ENCODE measurements at regions not wholly inside any gene's neighbourhood (a gene's known extent, or its start where the extent isn't known, plus 50 kb on each side); places are given as distances from the start of the nearest gene placed in this dataset.
A peak's percentile ranks its signal among the peaks of the same experiment; 100 is the strongest.

DNA sequence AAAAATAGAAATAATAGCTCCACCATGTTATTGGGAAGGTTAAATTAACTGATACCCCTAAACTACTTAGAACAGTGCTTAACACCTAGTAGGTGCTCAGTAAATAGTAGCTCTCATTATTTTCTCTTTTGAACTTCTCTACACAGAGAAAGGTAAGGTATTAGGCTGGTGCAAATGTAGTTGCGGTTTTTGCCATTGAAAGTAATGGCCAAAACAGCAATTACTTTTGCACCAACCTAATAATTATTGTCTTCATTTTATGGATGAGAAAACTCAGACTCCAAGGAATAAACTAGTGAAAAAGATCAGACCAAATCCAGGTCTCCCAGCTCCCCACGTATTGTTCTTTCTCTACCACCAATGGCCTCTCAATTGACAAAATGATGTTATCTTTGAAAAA, 157.2 kb upstream of the TMPO start:
- H3K9me3 Mint-ChIP-seq: no peaks in the 10 kb centered on the region
- H3K27me3 Mint-ChIP-seq: peaks cover 7% of the 10 kb centered on the region
- ATAC-seq (replicated peaks): no peak
- no peak overlapping the region for H3K27ac Mint-ChIP-seq
- no peak overlapping the region for H3K4me3 Mint-ChIP-seq
- H3K4me1 Mint-ChIP-seq: no peaks in the 10 kb centered on the region
- H3K36me3 Mint-ChIP-seq (ENCODE audit: low read depth): no peaks in the 10 kb centered on the region

DNA sequence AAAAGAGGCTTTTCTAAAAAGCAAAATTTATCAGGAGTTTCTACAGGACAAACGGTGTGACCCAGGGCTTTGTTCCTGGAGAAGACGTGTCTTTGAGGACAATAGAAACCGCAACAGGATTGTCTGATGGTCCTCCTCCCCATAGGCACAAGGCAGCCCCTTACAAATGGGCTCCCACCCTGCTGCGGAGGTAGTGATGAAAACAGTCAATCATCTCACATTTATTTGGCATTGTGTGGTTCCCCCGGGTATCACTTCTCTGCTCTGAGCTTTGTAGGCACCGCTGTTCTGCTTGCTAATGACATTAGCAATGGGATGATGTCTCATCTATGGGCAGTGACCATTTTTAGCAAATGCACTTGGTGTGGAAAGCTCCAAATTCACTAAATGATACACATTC, 155.5 kb upstream of the TMPO start:
- no peaks in the 10 kb centered on the region for H3K9me3 Mint-ChIP-seq
- H3K4me3 Mint-ChIP-seq: no peak overlapping the region
- ATAC-seq (replicated peaks): no peak
- no peaks in the 10 kb centered on the region for H3K36me3 Mint-ChIP-seq (ENCODE audit: low read depth)
- H3K4me1 Mint-ChIP-seq: no peaks in the 10 kb centered on the region
- peaks cover 17% of the 10 kb centered on the region for H3K27me3 Mint-ChIP-seq
- H3K27ac Mint-ChIP-seq: no peak overlapping the region

DNA sequence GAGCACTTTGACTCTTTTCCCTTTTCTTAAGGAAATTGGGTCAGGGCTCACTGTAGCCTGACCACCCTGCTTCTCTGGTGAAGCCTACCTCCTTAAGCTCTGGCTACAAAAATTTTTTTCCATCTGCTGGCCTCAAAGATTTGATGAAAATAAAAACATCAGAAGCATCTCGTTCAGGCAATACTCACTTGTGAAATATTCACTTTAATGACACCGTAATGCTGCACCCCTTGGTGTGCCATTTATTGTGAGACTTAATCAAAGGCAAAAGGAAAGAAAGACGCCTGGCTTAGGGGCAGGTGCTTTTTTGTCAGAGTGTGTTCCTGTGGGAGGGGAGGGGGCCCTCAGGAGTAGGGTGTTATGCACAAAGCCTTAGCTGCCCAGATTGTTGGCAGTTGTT, 155.0 kb upstream of the TMPO start:
- Mint-ChIP-seq H3K27me3 (peaks cover 18% of the 10 kb centered on the region), H3K27ac (no peak overlapping the region), H3K36me3 (ENCODE audit: low read depth) (no peaks in the 10 kb centered on the region), H3K9me3 (no peaks in the 10 kb centered on the region), H3K4me1 (no peaks in the 10 kb centered on the region), H3K4me3 (no peak overlapping the region)
- ATAC-seq (replicated peaks): no peak

DNA sequence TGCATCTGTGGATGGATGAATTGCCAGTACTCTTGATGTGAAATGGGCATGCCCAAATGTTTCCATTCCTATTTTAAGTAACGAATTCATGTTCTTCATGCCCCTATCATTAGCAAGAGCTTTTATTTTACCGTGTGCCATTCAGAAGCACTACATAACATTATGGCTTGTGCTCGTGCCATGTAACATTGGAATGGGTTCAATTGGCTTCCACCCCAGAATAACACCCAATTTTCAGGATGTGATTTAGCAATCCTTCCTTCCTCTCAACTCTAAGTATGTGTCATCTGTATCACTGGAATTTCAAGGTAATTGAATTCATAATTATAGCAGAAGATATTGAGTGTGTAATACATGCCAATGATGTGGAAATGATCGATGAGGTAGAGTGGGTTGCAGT, 145.8 kb upstream of the TMPO start:
- ATAC-seq (replicated peaks): no peak
- no peaks in the 10 kb centered on the region for H3K9me3 Mint-ChIP-seq
- H3K27me3 Mint-ChIP-seq: peaks cover 18% of the 10 kb centered on the region
- H3K36me3 Mint-ChIP-seq (ENCODE audit: low read depth): no peaks in the 10 kb centered on the region
- H3K4me1 Mint-ChIP-seq: peaks cover 10% of the 10 kb centered on the region
- H3K4me3 Mint-ChIP-seq: no peak overlapping the region
- H3K27ac Mint-ChIP-seq: no peak overlapping the region

DNA sequence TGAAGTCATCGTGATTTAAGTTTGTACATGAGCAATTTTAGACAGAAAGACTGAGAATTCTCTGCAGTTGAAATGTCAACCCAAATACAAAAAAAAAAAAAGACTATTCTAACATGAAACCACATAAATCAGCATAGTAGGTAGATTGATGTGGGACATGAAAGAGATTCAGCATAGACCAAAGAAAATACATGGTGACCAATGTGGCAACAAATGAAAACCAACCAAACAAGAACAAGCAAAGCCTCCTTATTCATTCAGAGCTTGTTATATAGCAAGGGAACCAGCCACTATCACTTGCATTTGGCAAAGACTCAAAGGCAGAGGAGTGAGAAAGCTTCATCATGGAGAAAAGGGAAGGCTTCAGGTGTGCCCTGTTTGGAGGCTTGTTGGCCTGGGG, 144.4 kb upstream of the TMPO start:
- Mint-ChIP-seq H3K4me3 (no peak overlapping the region), H3K9me3 (no peaks in the 10 kb centered on the region), H3K36me3 (ENCODE audit: low read depth) (no peaks in the 10 kb centered on the region), H3K4me1 (peaks cover 10% of the 10 kb centered on the region), H3K27ac (no peak overlapping the region), H3K27me3 (peaks cover 15% of the 10 kb centered on the region)
- no peak for ATAC-seq (replicated peaks)

DNA sequence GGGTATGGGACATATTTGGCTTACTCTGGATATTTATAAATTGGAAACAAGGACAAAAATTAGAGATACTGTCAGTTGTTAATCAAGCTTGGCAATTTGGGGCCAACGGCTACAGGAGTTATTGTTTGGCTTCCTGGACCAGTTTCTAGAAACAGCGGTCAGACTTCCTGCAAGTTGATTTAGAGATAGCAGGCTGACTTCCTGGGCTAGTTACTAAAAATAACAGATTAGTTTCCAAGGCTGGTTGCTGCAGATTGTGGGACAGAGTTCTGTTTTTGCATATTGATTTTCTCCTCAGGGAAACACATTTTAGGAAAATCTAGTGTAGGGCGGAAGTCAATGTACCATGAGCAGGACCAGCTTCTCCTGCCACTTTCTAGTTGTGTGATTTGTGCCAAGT, 144.0 kb upstream of the TMPO start:
- no peak for ATAC-seq (replicated peaks)
- Mint-ChIP-seq H3K9me3 (no peaks in the 10 kb centered on the region), H3K36me3 (ENCODE audit: low read depth) (no peaks in the 10 kb centered on the region), H3K4me3 (no peak overlapping the region), H3K27me3 (peaks cover 13% of the 10 kb centered on the region), H3K4me1 (peaks cover 10% of the 10 kb centered on the region), H3K27ac (no peak overlapping the region)

DNA sequence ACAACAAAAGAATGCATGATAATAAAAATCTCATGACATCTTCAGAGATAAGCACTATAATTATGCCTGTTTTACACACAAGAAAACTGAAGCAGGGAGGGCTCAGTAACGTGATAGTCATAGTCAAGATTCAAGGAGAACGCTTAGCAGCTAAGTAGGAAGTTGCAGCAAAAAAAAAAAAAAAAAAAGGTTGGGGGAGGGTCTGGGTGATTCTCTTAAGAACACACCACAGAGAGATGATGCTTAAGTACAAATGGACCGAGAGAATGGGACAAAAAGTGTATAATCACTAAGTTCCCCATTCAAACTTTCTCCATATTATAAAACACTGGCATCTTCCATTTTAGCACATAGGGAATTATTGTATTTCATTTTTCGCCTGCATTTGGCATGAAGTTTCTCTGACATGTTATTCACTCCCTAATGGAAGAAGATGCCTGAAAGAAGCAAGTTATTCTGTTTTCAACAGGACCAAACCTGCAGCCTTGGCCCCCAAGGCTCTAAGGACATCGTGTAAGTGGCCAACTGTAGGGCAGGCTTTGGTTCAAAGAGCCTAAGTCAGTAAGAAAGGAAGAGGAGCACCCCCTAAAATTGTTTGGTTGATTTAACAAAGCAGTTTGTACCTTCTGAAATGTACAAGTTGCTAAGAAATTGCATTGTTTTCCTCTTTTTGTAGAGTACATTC, 142.9 kb upstream of the TMPO start:
- Mint-ChIP-seq H3K9me3 (no peaks in the 10 kb centered on the region), H3K4me1 (peaks cover 10% of the 10 kb centered on the region), H3K27me3 (peaks cover 16% of the 10 kb centered on the region), H3K4me3 (no peak overlapping the region), H3K27ac (no peak overlapping the region), H3K36me3 (ENCODE audit: low read depth) (no peaks in the 10 kb centered on the region)
- ATAC-seq (replicated peaks): no peak

DNA sequence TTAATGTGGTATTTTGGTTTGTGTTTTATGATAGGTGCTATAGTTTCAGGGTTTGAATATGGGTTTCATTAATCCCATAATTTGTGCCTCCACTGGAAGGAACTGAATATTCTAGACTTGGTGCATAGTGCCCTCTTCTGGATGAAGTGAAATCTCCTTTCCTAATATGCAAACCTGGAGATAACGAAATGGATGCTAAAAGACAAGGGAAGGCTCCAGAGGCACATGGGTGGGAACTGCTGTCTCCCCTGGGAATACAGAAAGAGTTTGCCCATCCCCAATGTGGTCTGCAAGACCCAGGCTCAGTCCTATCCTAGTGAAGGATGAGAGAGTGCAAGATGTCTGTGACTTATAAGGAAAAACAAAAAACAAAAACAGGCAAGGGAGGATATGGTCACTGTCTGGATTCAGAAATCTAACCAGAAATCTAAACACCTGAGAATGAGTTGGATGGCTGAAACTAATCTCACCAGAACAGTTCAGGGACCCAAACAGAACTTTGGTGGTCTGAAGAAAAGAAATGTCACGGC, 142.3 kb upstream of the TMPO start:
- no peak overlapping the region for H3K27ac Mint-ChIP-seq
- no peak for ATAC-seq (replicated peaks)
- no peaks in the 10 kb centered on the region for H3K36me3 Mint-ChIP-seq (ENCODE audit: low read depth)
- H3K4me3 Mint-ChIP-seq: no peak overlapping the region
- H3K27me3 Mint-ChIP-seq: peaks cover 16% of the 10 kb centered on the region
- peaks cover 10% of the 10 kb centered on the region for H3K4me1 Mint-ChIP-seq
- H3K9me3 Mint-ChIP-seq: no peaks in the 10 kb centered on the region

DNA sequence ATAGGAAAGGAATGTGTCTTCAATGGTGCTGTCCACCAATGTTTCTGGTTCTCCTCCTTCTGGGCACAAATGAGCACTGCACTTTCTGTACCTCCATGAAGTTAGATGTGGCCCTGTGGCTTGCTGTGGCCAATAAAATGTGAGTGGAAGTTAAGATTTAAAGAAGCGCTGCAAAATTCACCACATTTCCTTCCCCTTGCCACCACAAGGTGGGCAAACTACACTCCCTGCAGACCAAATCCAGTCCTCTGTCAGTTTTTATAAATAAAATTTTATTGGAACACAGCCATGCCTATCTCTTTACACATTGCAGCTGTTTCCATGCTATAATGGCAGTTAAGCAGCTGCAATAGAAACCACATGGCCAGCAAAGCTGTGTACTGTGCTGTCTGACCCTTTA, 141.4 kb upstream of the TMPO start:
- Mint-ChIP-seq H3K4me3 (no peak overlapping the region), H3K4me1 (peaks cover 10% of the 10 kb centered on the region), H3K27me3 (peaks cover 25% of the 10 kb centered on the region), H3K9me3 (no peaks in the 10 kb centered on the region), H3K36me3 (ENCODE audit: low read depth) (no peaks in the 10 kb centered on the region), H3K27ac (no peak overlapping the region)
- ATAC-seq (replicated peaks): no peak

DNA sequence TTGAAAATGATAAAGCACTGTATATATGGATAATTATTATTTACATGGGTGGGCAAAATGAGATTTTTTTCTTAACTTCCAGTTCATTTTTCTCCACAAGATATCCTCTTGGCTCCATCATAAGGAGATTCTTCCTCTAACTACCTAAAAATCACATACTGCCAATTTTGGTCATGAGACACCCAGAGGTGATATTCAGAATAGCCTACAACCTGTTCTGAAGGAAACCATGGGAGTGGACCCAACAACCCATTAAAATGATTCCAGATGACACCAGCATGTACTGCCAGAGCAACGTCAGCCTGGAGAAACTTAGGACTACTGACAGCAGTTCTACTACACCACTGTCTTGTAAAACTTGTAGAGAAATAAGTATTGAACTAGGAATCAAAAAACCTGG, 136.3 kb upstream of the TMPO start:
- H3K27ac Mint-ChIP-seq: no peak overlapping the region
- H3K9me3 Mint-ChIP-seq: no peaks in the 10 kb centered on the region
- no peaks in the 10 kb centered on the region for H3K36me3 Mint-ChIP-seq (ENCODE audit: low read depth)
- ATAC-seq (replicated peaks): no peak
- no peaks in the 10 kb centered on the region for H3K4me1 Mint-ChIP-seq
- H3K27me3 Mint-ChIP-seq: peaks cover 28% of the 10 kb centered on the region
- no peak overlapping the region for H3K4me3 Mint-ChIP-seq

DNA sequence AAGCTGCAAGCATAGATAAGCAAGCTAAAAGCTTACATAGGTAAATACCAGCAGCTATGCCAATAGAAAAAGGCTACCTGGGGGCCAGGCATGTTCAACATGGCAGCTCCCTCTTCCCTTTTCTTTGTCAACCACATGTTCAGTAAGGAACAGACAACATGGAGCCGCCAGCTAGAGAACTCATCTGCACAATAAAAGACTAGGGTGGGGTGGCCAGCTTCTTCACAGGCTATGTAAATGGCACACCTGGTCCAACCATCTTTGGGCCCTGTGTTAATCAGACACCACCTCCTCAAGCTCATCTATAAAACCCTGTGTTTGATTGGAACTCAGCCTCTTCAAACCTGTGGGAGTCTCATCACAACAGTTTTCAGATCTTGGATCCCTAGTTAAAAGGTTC, 129.7 kb upstream of the TMPO start:
- Mint-ChIP-seq H3K4me3 (no peak overlapping the region), H3K9me3 (no peaks in the 10 kb centered on the region), H3K27me3 (peaks cover 6% of the 10 kb centered on the region), H3K36me3 (ENCODE audit: low read depth) (no peaks in the 10 kb centered on the region), H3K27ac (no peak overlapping the region), H3K4me1 (no peaks in the 10 kb centered on the region)
- no peak for ATAC-seq (replicated peaks)

DNA sequence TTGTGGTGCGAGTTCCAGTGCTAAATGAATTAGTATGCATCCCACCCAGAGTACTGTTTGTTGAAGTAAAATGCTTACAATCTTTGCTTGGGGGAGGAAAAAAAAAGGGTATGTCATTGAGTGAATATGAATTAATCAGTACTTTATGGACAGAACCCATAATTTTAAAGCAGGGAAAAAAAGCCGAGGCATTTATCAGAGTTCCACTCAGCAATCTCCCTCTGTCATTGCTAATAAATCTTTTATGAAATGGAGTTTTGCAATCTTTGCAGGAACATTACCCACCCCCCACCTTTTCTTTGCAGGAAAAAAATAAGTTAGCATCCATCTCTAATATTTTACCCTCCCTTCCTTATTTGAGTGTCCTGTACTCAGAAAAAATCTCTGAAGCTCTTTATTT, 127.9 kb upstream of the TMPO start:
- H3K36me3 Mint-ChIP-seq (ENCODE audit: low read depth): no peaks in the 10 kb centered on the region
- H3K9me3 Mint-ChIP-seq: no peaks in the 10 kb centered on the region
- no peak overlapping the region for H3K27ac Mint-ChIP-seq
- H3K4me1 Mint-ChIP-seq: no peaks in the 10 kb centered on the region
- peaks cover 6% of the 10 kb centered on the region for H3K27me3 Mint-ChIP-seq
- no peak overlapping the region for H3K4me3 Mint-ChIP-seq
- no peak for ATAC-seq (replicated peaks)

DNA sequence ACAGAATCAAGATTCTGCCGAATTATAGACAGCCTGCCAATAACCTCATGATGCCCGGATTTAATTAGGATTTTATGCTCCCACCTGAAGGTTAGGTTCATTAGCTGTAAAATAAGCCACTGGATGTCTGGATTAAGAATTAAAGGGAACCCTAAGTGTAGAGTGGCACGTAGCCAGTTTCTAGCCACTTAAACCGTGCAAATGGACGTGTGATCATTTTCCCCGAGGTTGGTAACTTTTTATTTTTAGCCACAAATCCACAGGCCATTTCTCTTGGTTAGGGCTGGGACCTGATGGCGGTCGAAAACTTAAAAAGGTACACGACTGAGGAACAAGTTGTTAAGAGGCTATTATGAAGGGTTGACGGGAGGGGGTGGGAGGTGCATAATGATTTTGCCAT, 127.3 kb upstream of the TMPO start:
- H3K36me3 Mint-ChIP-seq (ENCODE audit: low read depth): no peaks in the 10 kb centered on the region
- ATAC-seq (replicated peaks): no peak
- no peak overlapping the region for H3K4me3 Mint-ChIP-seq
- H3K9me3 Mint-ChIP-seq: no peaks in the 10 kb centered on the region
- peaks cover 6% of the 10 kb centered on the region for H3K27me3 Mint-ChIP-seq
- no peaks in the 10 kb centered on the region for H3K4me1 Mint-ChIP-seq
- H3K27ac Mint-ChIP-seq: no peak overlapping the region

DNA sequence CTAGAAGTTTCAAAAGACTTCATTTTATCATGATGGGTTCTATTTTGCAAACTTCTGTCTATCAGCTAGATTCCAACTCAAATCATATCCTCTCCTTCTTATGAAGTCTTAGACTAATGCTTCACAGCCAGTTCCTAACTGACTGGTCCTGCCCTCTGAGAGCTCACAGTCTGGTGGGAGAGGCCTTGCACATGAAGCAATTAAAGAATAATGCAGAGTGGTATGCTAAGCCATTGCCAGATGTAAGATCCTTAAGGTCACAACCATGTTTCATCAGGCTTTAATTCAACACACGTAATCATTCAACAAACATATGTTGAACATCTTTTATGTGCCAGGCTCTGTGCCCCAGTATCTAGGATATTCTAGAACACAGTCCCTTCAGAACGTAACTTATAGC, 125.8 kb upstream of the TMPO start:
- Mint-ChIP-seq H3K27ac (no peak overlapping the region), H3K27me3 (peaks cover 6% of the 10 kb centered on the region), H3K9me3 (no peaks in the 10 kb centered on the region), H3K4me3 (no peak overlapping the region), H3K36me3 (ENCODE audit: low read depth) (no peaks in the 10 kb centered on the region), H3K4me1 (no peaks in the 10 kb centered on the region)
- ATAC-seq (replicated peaks): no peak

DNA sequence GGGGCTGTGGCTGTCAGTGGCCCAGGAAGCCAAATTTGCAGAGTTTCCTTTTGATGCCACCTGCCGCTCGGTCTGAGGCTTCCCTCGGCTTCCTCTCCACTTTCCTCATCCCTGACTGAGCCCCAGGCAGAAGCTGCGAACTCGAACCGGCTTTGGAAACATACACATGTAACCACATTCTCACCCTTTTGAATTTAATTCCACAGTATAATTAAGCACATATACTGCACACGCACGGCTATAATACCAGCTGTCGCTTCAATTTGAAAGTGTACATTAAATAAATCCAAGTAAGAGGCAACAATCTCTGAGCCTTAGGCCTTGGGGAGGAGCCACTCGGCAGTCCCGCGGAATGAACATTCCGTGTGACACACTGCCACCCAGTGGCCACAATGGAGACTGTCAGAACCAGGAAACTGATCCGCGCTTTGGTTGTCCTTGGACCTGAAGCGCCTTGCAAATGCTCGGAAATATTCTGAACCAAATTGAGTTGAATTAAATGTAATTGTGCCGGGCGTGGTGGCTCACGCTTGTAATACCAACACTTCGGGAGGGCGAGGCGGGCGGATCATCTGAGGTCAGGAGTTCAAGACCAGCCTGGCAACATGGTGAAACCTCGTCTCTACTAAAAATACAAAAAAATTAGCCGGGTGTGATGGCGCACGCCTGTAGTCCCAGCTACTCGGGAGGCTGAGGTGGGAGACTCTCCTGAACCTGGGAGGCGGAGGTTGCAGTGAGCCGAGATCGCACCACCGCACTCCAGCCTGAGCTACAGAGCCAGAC, 117.9 kb upstream of the TMPO start:
- peak; percentile 91 for ATAC-seq (replicated peaks)
- H3K36me3 Mint-ChIP-seq (ENCODE audit: low read depth): no peaks in the 10 kb centered on the region
- H3K4me3 Mint-ChIP-seq: peak overlapping the region; percentile 78
- no peaks in the 10 kb centered on the region for H3K9me3 Mint-ChIP-seq
- no peaks in the 10 kb centered on the region for H3K27me3 Mint-ChIP-seq
- H3K27ac Mint-ChIP-seq: peak overlapping the region; percentile 62
- peaks cover 18% of the 10 kb centered on the region for H3K4me1 Mint-ChIP-seq

Measured in activated T-helper 17 cell treated with anti-CD3 and anti-CD28 coated beads, Interleukin-2, amount 50 U/mL, for 72 hours (primary cell).